Testis (tissue), 2 donors: ENCODE measurements at regions not wholly inside any gene's neighbourhood (a gene's known extent, or its start where the extent isn't known, plus 50 kb on each side); places are given as distances from the start of the nearest gene placed in this dataset.

Experiments used
- CTCF ChIP-seq, 3 experiments: fragments of 450-650 bp in 2 of 3; fragments of 200-600 bp in 1 of 3; sonication (generic) in 1 of 3; IDR thresholded peaks; one replicate each; pipeline ENCODE4 v1.5.1; 2016 to 2019; ENCODE audit warnings: antibody characterized with exemption in 3 of 3, mild to moderate bottlenecking in 2 of 3, moderate library complexity in 1 of 3
- POLR2A ChIP-seq: fragments of 450-650 bp; IDR thresholded peaks from one replicate; pipeline ENCODE4 v1.6.1; 2017; ENCODE audit warnings: antibody characterized with exemption, mild to moderate bottlenecking, moderate library complexity

GRCh38 chr12:17020765-17021164 is 414.8 kb upstream of the LMO3 start:
- no peak for TF ChIP-seq CTCF (IDR thresholded peaks at IDR 0.05)
- TF ChIP-seq POLR2A: no peak
